Neutrophil (primary cell): ENCODE measurements at regions not wholly inside any gene's neighbourhood (a gene's known extent, or its start where the extent isn't known, plus 50 kb on each side); places are given as distances from the start of the nearest gene placed in this dataset.

Experiments used
- H3K27ac ChIP-seq: fragments of 200-600 bp; sonication (generic); 2 replicates; pipeline ENCODE4 v1.5.1; 2016; ENCODE audit warnings: mild to moderate bottlenecking, moderate library complexity
- H3K27me3 ChIP-seq: fragments of 200-600 bp; sonication (generic); 2 replicates; pipeline ENCODE4 v1.6.0; 2016; ENCODE audit warnings: mild to moderate bottlenecking
- H3K36me3 ChIP-seq: fragments of 200-600 bp; sonication (generic); 2 replicates; pipeline ENCODE4 v1.5.1; 2017
- H3K4me1 ChIP-seq, 2 experiments: fragments of 200-600 bp in 1 of 2; sonication (generic) in 1 of 2; 1 replicate in 1 of 2; 2 replicates in 1 of 2; pipeline versions ENCODE4 v1.5.1 to v1.6.1; 2013 to 2016; ENCODE audit warnings: low read depth in 1 of 2, low read length in 1 of 2, mild to moderate bottlenecking in 1 of 2, moderate library complexity in 1 of 2; ENCODE audit not compliant: control insufficient read depth in 1 of 2, insufficient read depth in 1 of 2
- H3K4me3 ChIP-seq, 2 experiments: fragments of 200-600 bp in 1 of 2; sonication (generic) in 1 of 2; 1 replicate in 1 of 2; 2 replicates in 1 of 2; pipeline ENCODE4 v1.5.1; 2013 to 2016; ENCODE audit warnings: low read depth in 1 of 2, low read length in 1 of 2, mild to moderate bottlenecking in 1 of 2, moderate library complexity in 1 of 2
- H3K9me3 ChIP-seq: fragments of 200-600 bp; sonication (generic); 2 replicates; pipeline ENCODE4 v1.5.1; 2016
- TF ChIP-seq, protein P1 (sequence below): fragments of 200-600 bp; sonication (generic); IDR thresholded peaks from 2 replicates; pipeline ENCODE4 v1.5.1; 2016; ENCODE audit warnings: antibody characterized with exemption

DNA sequence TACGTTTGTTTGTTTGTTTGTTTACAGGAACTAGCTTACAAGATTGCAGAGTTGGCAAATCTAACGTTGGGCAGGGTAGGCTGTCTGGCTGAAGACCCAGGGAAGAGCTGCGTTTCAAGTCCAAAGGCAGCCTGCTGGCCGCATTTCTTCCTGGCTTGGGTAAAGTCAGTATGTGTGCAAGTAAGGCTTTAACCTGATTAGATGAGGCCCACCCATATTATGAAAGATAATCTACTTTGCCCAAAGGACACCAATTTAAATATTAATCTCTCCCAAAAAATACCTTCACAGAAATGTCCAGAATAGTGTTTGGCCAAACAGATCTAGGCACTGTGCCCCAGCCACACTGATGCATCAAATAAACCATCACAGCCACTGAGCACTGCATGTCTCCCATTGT is 228.9 kb upstream of the HABP2 start:
- Histone ChIP-seq H3K27ac (no peak overlapping the region), H3K4me1 (no peaks in the 10 kb centered on the region), H3K36me3 (no peaks in the 10 kb centered on the region), H3K9me3 (no peaks in the 10 kb centered on the region), H3K27me3 (no peaks in the 10 kb centered on the region), H3K4me3 (no peak overlapping the region)
- TF ChIP-seq, protein P1, sequence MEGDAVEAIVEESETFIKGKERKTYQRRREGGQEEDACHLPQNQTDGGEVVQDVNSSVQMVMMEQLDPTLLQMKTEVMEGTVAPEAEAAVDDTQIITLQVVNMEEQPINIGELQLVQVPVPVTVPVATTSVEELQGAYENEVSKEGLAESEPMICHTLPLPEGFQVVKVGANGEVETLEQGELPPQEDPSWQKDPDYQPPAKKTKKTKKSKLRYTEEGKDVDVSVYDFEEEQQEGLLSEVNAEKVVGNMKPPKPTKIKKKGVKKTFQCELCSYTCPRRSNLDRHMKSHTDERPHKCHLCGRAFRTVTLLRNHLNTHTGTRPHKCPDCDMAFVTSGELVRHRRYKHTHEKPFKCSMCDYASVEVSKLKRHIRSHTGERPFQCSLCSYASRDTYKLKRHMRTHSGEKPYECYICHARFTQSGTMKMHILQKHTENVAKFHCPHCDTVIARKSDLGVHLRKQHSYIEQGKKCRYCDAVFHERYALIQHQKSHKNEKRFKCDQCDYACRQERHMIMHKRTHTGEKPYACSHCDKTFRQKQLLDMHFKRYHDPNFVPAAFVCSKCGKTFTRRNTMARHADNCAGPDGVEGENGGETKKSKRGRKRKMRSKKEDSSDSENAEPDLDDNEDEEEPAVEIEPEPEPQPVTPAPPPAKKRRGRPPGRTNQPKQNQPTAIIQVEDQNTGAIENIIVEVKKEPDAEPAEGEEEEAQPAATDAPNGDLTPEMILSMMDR = no peak

DNA sequence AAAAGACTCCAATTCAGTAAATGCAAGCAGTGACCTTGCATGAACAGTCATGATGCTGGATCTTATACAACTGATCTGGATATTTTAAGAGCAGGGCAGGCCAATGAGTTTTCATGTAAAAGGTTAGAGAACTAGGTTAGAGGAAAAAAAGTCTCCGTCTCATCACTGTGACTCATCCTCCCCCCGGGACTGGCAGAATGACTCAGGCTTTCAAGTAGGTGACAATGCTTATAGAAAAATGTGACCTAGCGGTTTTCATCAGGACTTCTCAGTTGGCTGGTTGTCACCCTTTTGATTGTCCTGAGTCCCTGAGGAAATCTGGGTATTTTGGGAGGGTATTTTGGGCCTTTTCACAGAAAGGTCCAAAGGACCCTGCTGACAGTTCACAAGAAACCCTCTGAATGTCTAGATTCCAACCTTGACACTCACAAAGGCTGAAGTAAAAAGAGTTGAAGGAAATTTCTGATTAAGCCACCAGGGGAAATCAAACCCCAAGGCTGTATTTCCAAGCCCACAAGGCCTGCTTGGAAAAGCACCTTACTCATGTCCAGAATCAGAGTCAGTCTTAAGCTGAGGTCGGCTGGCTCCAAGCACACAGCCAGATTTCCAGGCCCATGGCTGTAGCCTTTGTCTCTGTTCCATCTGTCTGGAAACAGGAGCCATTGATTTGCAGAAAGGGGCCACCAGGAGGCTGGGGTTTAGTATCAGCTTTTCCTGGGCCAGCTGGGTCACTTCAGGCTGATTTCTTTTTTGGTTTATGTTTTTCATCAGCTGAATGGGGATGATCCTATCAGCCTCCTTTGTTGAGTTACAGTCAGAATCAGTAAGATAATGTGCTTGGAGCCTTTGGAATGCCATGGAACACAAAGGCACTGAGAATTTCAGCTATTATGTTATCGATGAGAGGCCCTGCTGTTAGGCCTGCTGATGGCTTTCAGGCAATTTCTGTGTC is 226.4 kb upstream of the HABP2 start:
- no peak overlapping the region for H3K27ac ChIP-seq
- TF ChIP-seq, protein P1 = no peak
- H3K4me1 ChIP-seq = no peaks in the 10 kb centered on the region
- H3K27me3 ChIP-seq = no peaks in the 10 kb centered on the region
- no peaks in the 10 kb centered on the region for H3K36me3 ChIP-seq
- H3K4me3 ChIP-seq = no peak overlapping the region
- no peaks in the 10 kb centered on the region for H3K9me3 ChIP-seq

DNA sequence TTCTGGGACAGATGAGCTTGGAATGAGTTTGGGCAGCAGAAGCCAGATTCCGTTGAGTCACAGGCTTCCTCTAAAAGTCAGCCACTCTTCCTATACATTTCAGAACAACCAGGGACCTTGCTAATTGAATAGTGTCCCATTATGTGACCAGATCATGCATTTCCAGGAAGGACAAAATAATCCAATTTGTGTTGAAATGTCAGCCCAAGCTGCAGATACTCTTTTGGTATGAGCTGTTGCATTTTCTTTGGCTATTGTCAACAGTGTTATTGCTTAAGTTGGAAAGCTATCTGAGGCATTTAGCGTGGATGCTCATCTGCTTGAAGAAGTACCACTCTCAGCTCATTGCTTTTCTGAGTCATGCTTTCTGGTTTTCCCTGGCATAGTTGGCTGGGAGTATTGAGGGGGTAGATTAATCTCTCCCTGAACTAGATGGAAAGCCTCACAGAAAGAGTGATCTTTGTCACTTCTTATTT is 223.7 kb upstream of the HABP2 start:
- H3K27me3 ChIP-seq = no peaks in the 10 kb centered on the region
- H3K27ac ChIP-seq = no peak overlapping the region
- H3K9me3 ChIP-seq = no peaks in the 10 kb centered on the region
- no peaks in the 10 kb centered on the region for H3K4me1 ChIP-seq
- no peaks in the 10 kb centered on the region for H3K36me3 ChIP-seq
- TF ChIP-seq, protein P1 = no peak
- H3K4me3 ChIP-seq = no peak overlapping the region

DNA sequence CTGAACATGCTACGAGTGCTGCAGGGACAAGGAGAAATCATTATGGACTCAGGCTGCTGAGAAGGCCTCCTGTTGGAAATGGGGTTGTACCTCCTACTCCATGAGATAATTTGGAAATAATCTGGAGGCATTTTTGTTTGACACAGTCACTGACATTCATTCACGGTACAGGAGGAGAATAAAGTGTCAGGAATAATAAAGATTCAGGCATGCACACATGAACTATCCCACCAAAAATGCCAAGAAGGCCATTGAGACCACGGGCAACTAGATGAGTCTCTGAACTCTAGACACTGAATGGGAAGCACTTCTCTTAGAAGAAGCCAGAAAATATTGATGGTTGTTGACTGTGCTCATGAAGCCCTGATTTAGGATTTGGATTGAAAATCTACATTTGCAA is 220.9 kb upstream of the HABP2 start:
- no peaks in the 10 kb centered on the region for H3K4me1 ChIP-seq
- no peaks in the 10 kb centered on the region for H3K27me3 ChIP-seq
- no peak overlapping the region for H3K27ac ChIP-seq
- H3K36me3 ChIP-seq = no peaks in the 10 kb centered on the region
- TF ChIP-seq, protein P1 = no peak
- no peak overlapping the region for H3K4me3 ChIP-seq
- H3K9me3 ChIP-seq = no peaks in the 10 kb centered on the region

DNA sequence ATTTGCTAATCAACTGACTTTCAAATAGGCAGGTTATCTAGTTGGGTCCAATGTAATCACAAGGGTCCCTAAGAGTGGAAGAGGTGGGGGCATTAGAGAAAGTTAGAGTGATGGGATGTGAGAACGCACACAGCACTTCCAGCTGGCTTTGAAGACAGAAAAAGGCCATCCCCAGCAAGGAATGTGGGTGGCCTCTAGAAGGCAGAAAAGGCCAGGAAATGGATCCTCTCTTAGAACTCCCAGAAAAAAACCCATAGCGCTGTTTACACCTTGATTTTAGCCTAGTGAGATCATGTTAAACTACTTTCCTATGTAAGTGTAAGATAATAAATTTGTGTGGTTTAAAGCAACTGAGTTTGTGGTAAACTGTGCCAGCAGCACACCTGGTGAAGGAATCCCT is 219.5 kb upstream of the HABP2 start:
- Histone ChIP-seq H3K4me1 (no peaks in the 10 kb centered on the region), H3K27ac (no peak overlapping the region), H3K27me3 (no peaks in the 10 kb centered on the region), H3K36me3 (no peaks in the 10 kb centered on the region), H3K4me3 (no peak overlapping the region), H3K9me3 (no peaks in the 10 kb centered on the region)
- TF ChIP-seq, protein P1 = no peak
